ENCODE measurements at regions not wholly inside any gene's neighbourhood (a gene's known extent, or its start where the extent isn't known, plus 50 kb on each side); places are given as distances from the start of the nearest gene placed in this dataset.

- TF ChIP-seq CTCF (IDR thresholded peaks at IDR 0.05) (no peak), POLR2A (IDR thresholded peaks at IDR 0.05) (no peak)
These were observed 160.0 kb downstream of the SQOR start for GRCh38 chr15:45794712-45795439.

All from adrenal gland (tissue), 5 donors.